H1 (cell line): ENCODE measurements at regions not wholly inside any gene's neighbourhood (a gene's known extent, or its start where the extent isn't known, plus 50 kb on each side); places are given as distances from the start of the nearest gene placed in this dataset.

Source experiments
- CTCF ChIA-PET: fragments of 300-600 bp; sonication (Branson Sonifier 250); formaldehyde crosslinking; loops from one replicate; lab custom pipeline; 2021; ENCODE audit not compliant: partially characterized antibody; lab: Charles Lee
- POLR2A ChIA-PET: fragments of 300-600 bp; sonication (Branson Sonifier 250); formaldehyde crosslinking; loops from one replicate; lab custom pipeline; 2021; ENCODE audit warnings: inconsistent platforms; ENCODE audit not compliant: partially characterized antibody; lab: Charles Lee
- DNase-seq, 2 experiments: peaks; one replicate each; pipeline versions ENCODE4 v3.0.0 to v3.0.0-alpha.2; 2010 to 2022; ENCODE audit warnings: low spot score in 2 of 2, low read depth in 1 of 2, mixed read lengths in 1 of 2
- FAIRE-seq: peaks from 2 replicates; lab custom pipeline; 2011; peaks lifted over from hg19 to GRCh38; lab: Jason Lieb, UNC
- H2AFZ ChIP-seq: 2 replicates; pipeline ENCODE4 v1.8.1; 2012; ENCODE audit warnings: low read length, inconsistent platforms
- H2AK5ac ChIP-seq: 2 replicates; pipeline ENCODE4 v1.6.1; 2013; ENCODE audit warnings: low read depth, low read length
- H2BK120ac ChIP-seq: replicated peaks from 2 replicates; pipeline ENCODE3; 2013; ENCODE audit warnings: low read depth, low read length, inconsistent platforms
- H2BK12ac ChIP-seq: 2 replicates; pipeline ENCODE4 v1.6.1; 2013; ENCODE audit warnings: low read depth, low read length
- H2BK15ac ChIP-seq: 2 replicates; pipeline ENCODE4 v1.6.1; 2013; ENCODE audit warnings: low read length
- H2BK20ac ChIP-seq: 2 replicates; pipeline ENCODE4 v1.6.1; 2013; ENCODE audit warnings: low read length
- H2BK5ac ChIP-seq: 2 replicates; pipeline ENCODE4 v1.6.1; 2013; ENCODE audit warnings: low read depth, low read length
- H3K14ac ChIP-seq: 2 replicates; pipeline ENCODE4 v1.6.1; 2013; ENCODE audit warnings: inconsistent platforms; ENCODE audit not compliant: insufficient read length
- H3K18ac ChIP-seq: 2 replicates; pipeline ENCODE4 v1.6.1; 2013; ENCODE audit warnings: low read length; ENCODE audit errors: extremely low read depth
- H3K23ac ChIP-seq: 2 replicates; pipeline ENCODE4 v1.6.1; 2013; ENCODE audit warnings: inconsistent platforms; ENCODE audit not compliant: insufficient read length
- H3K23me2 ChIP-seq: 2 replicates; pipeline ENCODE4 v1.6.1; 2013; ENCODE audit warnings: low read depth, low read length
- H3K27ac ChIP-seq: 2 replicates; pipeline ENCODE4 v1.6.1; 2011; ENCODE audit warnings: low read depth, low read length, inconsistent platforms
- H3K27me3 ChIP-seq, 4 experiments: replicated peaks in 1 of 4; 1 replicate in 1 of 4; 2 replicates in 3 of 4; pipeline versions ENCODE4 v1.6.1 to v1.8.1; 2011 to 2013; ENCODE audit warnings: low read length in 3 of 4, mild to moderate bottlenecking in 3 of 4, inconsistent platforms in 2 of 4, mixed read lengths in 2 of 4, moderate library complexity in 1 of 4; ENCODE audit not compliant: control insufficient read depth in 3 of 4, insufficient read depth in 3 of 4; ENCODE audit errors: extremely low read depth in 1 of 4
- H3K36me3 ChIP-seq, 4 experiments: 2 replicates each; pipeline versions ENCODE4 v1.6.1 to v1.8.1; 2011 to 2013; ENCODE audit warnings: mild to moderate bottlenecking in 4 of 4, low read length in 3 of 4, moderate library complexity in 2 of 4, control low read depth in 1 of 4, inconsistent platforms in 1 of 4; ENCODE audit not compliant: insufficient read depth in 4 of 4, control insufficient read depth in 2 of 4
- H3K4ac ChIP-seq: replicated peaks from 2 replicates; pipeline ENCODE3; 2013; ENCODE audit warnings: low read length, low read depth, mixed read lengths, inconsistent platforms; ENCODE audit not compliant: insufficient read length
- H3K4me1 ChIP-seq, 4 experiments: replicated peaks in 1 of 4; 1 replicate in 1 of 4; 2 replicates in 3 of 4; pipeline versions ENCODE4 v1.6.1 to v1.8.1; 2011 to 2013; ENCODE audit warnings: low read length in 3 of 4, inconsistent platforms in 2 of 4, mixed read lengths in 1 of 4; ENCODE audit not compliant: insufficient read depth in 4 of 4, control insufficient read depth in 3 of 4
- H3K4me2 ChIP-seq, 2 experiments: 2 replicates each; pipeline versions ENCODE4 v1.6.1 to v1.8.1; 2011 to 2013; ENCODE audit warnings: low read depth in 2 of 2, low read length in 2 of 2, control low read depth in 1 of 2, inconsistent platforms in 1 of 2, mild to moderate bottlenecking in 1 of 2; ENCODE audit not compliant: insufficient read depth in 1 of 2
- H3K4me3 ChIP-seq, 4 experiments: fragments of 200-600, 300-600 bp in 1 of 4; sonication (generic), shearing (Covaris generic), sonication (Bioruptor Twin) in 1 of 4; 2 replicates each; pipeline versions ENCODE4 v1.5.1 to v1.8.1; 2011 to 2016; ENCODE audit warnings: low read length in 4 of 4, low read depth in 3 of 4, control low read depth in 2 of 4, inconsistent platforms in 2 of 4, mild to moderate bottlenecking in 2 of 4, mixed read lengths in 1 of 4, moderate library complexity in 1 of 4; ENCODE audit not compliant: insufficient read depth in 2 of 4; ENCODE audit errors: extremely low read depth in 1 of 4
- H3K56ac ChIP-seq: replicated peaks from 2 replicates; pipeline ENCODE3; 2013; ENCODE audit warnings: low read depth, mild to moderate bottlenecking, mixed read lengths, low read length, inconsistent platforms; ENCODE audit not compliant: insufficient read length
- H3K79me1 ChIP-seq: 2 replicates; pipeline ENCODE4 v1.6.1; 2013; ENCODE audit warnings: low read depth, low read length, control low read depth
- H3K79me2 ChIP-seq, 2 experiments: 2 replicates each; pipeline versions ENCODE4 v1.6.1 to v1.8.1; 2012 to 2013; ENCODE audit warnings: low read length in 2 of 2, mild to moderate bottlenecking in 2 of 2, inconsistent platforms in 1 of 2; ENCODE audit not compliant: insufficient read depth in 2 of 2, control insufficient read depth in 1 of 2
- H3K9ac ChIP-seq, 4 experiments: replicated peaks in 1 of 4; 1 replicate in 1 of 4; 2 replicates in 3 of 4; pipeline versions ENCODE4 v1.6.1 to v1.8.1; 2011 to 2013; ENCODE audit warnings: low read depth in 3 of 4, low read length in 3 of 4, control low read depth in 2 of 4, mild to moderate bottlenecking in 2 of 4, moderate library complexity in 2 of 4, inconsistent platforms in 1 of 4; ENCODE audit errors: extremely low read depth in 1 of 4
- H3K9me3 ChIP-seq, 2 experiments: 2 replicates each; pipeline versions ENCODE4 v1.6.1 to v1.8.1; 2012 to 2013; ENCODE audit warnings: mild to moderate bottlenecking in 2 of 2, moderate library complexity in 2 of 2, control low read depth in 1 of 2, inconsistent platforms in 1 of 2, low read depth in 1 of 2, low read length in 1 of 2, mixed read lengths in 1 of 2; ENCODE audit not compliant: insufficient read depth in 2 of 2
- H4K20me1 ChIP-seq, 2 experiments: replicated peaks in 1 of 2; 2 replicates each; pipeline versions ENCODE3 to v1.8.1; 2011 to 2013; ENCODE audit warnings: inconsistent platforms in 2 of 2, low read length in 2 of 2, mild to moderate bottlenecking in 1 of 2; ENCODE audit not compliant: insufficient read depth in 2 of 2, control insufficient read depth in 1 of 2
- H4K5ac ChIP-seq: 2 replicates; pipeline ENCODE4 v1.6.1; 2013; ENCODE audit warnings: low read length, low read depth, mixed read lengths, inconsistent platforms; ENCODE audit not compliant: insufficient read length
- H4K8ac ChIP-seq: 2 replicates; pipeline ENCODE4 v1.8.0; 2013; ENCODE audit warnings: mild to moderate bottlenecking, moderate library complexity, low read length, inconsistent platforms; ENCODE audit not compliant: insufficient read depth; ENCODE audit errors: extremely low read depth
- H4K91ac ChIP-seq: replicated peaks from 2 replicates; pipeline ENCODE3; 2013; ENCODE audit warnings: low read length, mixed read lengths, inconsistent platforms; ENCODE audit not compliant: insufficient read length
- PHF8 ChIP-seq: fragments of 200-600 bp; sonication (generic); conservative IDR thresholded peaks from 2 replicates; pipeline ENCODE4 v1.7.1; 2012; ENCODE audit warnings: low read depth, mild to moderate bottlenecking, inconsistent platforms, low read length, moderate library complexity
- WGBS, 2 experiments: shearing (Covaris generic) in 1 of 2; methylation state at CpG; one replicate each; pipeline versions ENCODE4 v1.1.6 to v1.1.7; 2013 to 2015; ENCODE audit warnings: low lambda C conversion rate in 2 of 2, mixed read lengths in 2 of 2, inconsistent platforms in 1 of 2, low coverage in 1 of 2, missing lambda C conversion rate in 1 of 2; ENCODE audit not compliant: insufficient replicate concordance in 2 of 2, insufficient coverage in 1 of 2, insufficient read length in 1 of 2; ENCODE audit errors: extremely low coverage in 1 of 2, missing lambda C conversion rate in 1 of 2; 5-methylcytosine and 5-hydroxymethylcytosine counted together

GRCh38 chr1:37186246-37186756, 152.0 kb upstream of the GRIK3 start:
- peaks cover 1% of the 10 kb centered on the region; the same call in 1 of the 2 replicates for H3K23me2 ChIP-seq
- no peak overlapping the region for H3K4me2 ChIP-seq
- peaks cover 0 to 5% (median under 1%) of the 10 kb centered on the region in 4 experiments; a peak in 2 of 7 replicates for H3K4me1 ChIP-seq
- H3K4ac ChIP-seq: no peak overlapping the region
- no peak overlapping the region for H3K18ac ChIP-seq
- H2BK12ac ChIP-seq: no peak overlapping the region
- no peak for FAIRE-seq
- H3K79me1 ChIP-seq: no peaks in the 10 kb centered on the region
- H3K36me3 ChIP-seq: no peaks in the 10 kb centered on the region
- no peak overlapping the region for H2AK5ac ChIP-seq
- DNase-seq: no peak
- H3K23ac ChIP-seq: no peak overlapping the region
- POLR2A ChIA-PET: no interaction called here
- H2BK15ac ChIP-seq: no peak overlapping the region
- H2BK5ac ChIP-seq: no peak overlapping the region
- CTCF ChIA-PET: interaction anchor here (0.6 to 1.9 kb wide), 2 partner anchors 9 to 144 kb away, joined by 3 to 9 read pairs; no protein-coding TSS in a partner anchor
- no peak overlapping the region for H3K56ac ChIP-seq
- no peaks in the 10 kb centered on the region for H3K9me3 ChIP-seq
- H2BK20ac ChIP-seq: no peak overlapping the region
- no peaks in the 10 kb centered on the region for H4K20me1 ChIP-seq
- H4K5ac ChIP-seq: no peak overlapping the region
- 90% methylated on average over 1 of the region's 1 CpG; no CpG with 5 or more reads in 1 of the 2 experiments for WGBS, 2 experiments
- no peak overlapping the region for H3K9ac ChIP-seq
- no peaks in the 10 kb centered on the region for H3K79me2 ChIP-seq
- H4K91ac ChIP-seq: no peak overlapping the region
- H3K27ac ChIP-seq: no peak overlapping the region
- no peak overlapping the region for H4K8ac ChIP-seq
- no peak overlapping the region for H2BK120ac ChIP-seq
- H2AFZ ChIP-seq: no peak overlapping the region
- H3K27me3 ChIP-seq: no peaks in the 10 kb centered on the region
- H3K14ac ChIP-seq: no peak overlapping the region
- H3K4me3 ChIP-seq: no peak overlapping the region
- TF ChIP-seq PHF8: no peak
